MM.1S (cell line): ENCODE measurements at regions not wholly inside any gene's neighbourhood (a gene's known extent, or its start where the extent isn't known, plus 50 kb on each side); places are given as distances from the start of the nearest gene placed in this dataset.

Experiments
- DNase-seq: peaks from one replicate; pipeline ENCODE4 v3.0.0-alpha.2; 2015
- H2AFZ ChIP-seq: fragments of 300-600 bp; sonication (generic); 2 replicates; pipeline ENCODE4 v1.6.0; 2016; ENCODE audit warnings: antibody characterized with exemption, low read length
- H3F3A ChIP-seq: fragments of 300-600 bp; sonication (generic); 2 replicates; pipeline ENCODE4 v1.6.1; 2016; ENCODE audit warnings: mild to moderate bottlenecking, antibody characterized with exemption, low read length, moderate library complexity, mixed read lengths; ENCODE audit not compliant: insufficient read depth
- H3K27ac ChIP-seq: fragments of 300-600 bp; sonication (generic); 2 replicates; pipeline ENCODE4 v1.5.1; 2016; ENCODE audit warnings: mild to moderate bottlenecking, low read length
- H3K27me3 ChIP-seq: fragments of 300-600 bp; sonication (generic); replicated peaks from 2 replicates; pipeline ENCODE4 v1.6.0; 2016; ENCODE audit warnings: low read length; ENCODE audit not compliant: insufficient read depth
- H3K36me3 ChIP-seq: fragments of 300-600 bp; sonication (generic); replicated peaks from 2 replicates; pipeline ENCODE4 v1.6.1; 2016; ENCODE audit warnings: mild to moderate bottlenecking, low read length, mixed read lengths; ENCODE audit not compliant: insufficient read depth
- H3K4me1 ChIP-seq: fragments of 300-600 bp; sonication (generic); 2 replicates; pipeline ENCODE4 v1.6.1; 2016; ENCODE audit warnings: low read length, mixed read lengths
- H3K4me2 ChIP-seq: fragments of 300-600 bp; sonication (generic); 2 replicates; pipeline ENCODE4 v1.6.0; 2016; ENCODE audit warnings: low read depth, low read length
- H3K4me3 ChIP-seq: fragments of 300-600 bp; sonication (generic); 2 replicates; pipeline ENCODE4 v1.5.1; 2016; ENCODE audit warnings: low read length, mixed read lengths
- H3K79me2 ChIP-seq: fragments of 300-600 bp; sonication (generic); 2 replicates; pipeline ENCODE4 v1.6.1; 2016; ENCODE audit warnings: mixed run types, low read length, mixed read lengths
- H3K9ac ChIP-seq: fragments of 300-600 bp; sonication (generic); 2 replicates; pipeline ENCODE4 v1.6.1; 2016; ENCODE audit warnings: low read length, mixed read lengths
- H3K9me2 ChIP-seq: fragments of 300-600 bp; sonication (generic); replicated peaks from 2 replicates; pipeline ENCODE4 v1.6.1; 2016; ENCODE audit warnings: mild to moderate bottlenecking, low read length, mixed read lengths; ENCODE audit not compliant: insufficient read depth
- H3K9me3 ChIP-seq: fragments of 300-600 bp; sonication (generic); replicated peaks from 2 replicates; pipeline ENCODE4 v1.6.1; 2016; ENCODE audit warnings: mild to moderate bottlenecking, low read length, mixed read lengths; ENCODE audit not compliant: insufficient read depth
- H4K20me1 ChIP-seq: fragments of 300-600 bp; sonication (generic); 2 replicates; pipeline ENCODE4 v1.6.1; 2016; ENCODE audit warnings: mild to moderate bottlenecking, low read length, moderate library complexity, mixed read lengths; ENCODE audit not compliant: insufficient read depth
- CTCF ChIP-seq: fragments of 300-600 bp; sonication (generic); IDR thresholded peaks from 2 replicates; pipeline ENCODE4 v1.5.1; 2016; ENCODE audit warnings: antibody characterized with exemption, low read length, mixed read lengths
- EZH2 ChIP-seq: fragments of 300-600 bp; sonication (generic); optimal IDR thresholded peaks from 2 replicates; pipeline ENCODE3; 2017; ENCODE audit warnings: low read depth, mild to moderate bottlenecking, antibody characterized with exemption, low read length, mixed read lengths
- EZH2phosphoT487 ChIP-seq: fragments of 300-600 bp; sonication (generic); IDR thresholded peaks from 2 replicates; pipeline ENCODE4 v1.6.1; 2018; ENCODE audit warnings: antibody characterized with exemption, low read length

DNA sequence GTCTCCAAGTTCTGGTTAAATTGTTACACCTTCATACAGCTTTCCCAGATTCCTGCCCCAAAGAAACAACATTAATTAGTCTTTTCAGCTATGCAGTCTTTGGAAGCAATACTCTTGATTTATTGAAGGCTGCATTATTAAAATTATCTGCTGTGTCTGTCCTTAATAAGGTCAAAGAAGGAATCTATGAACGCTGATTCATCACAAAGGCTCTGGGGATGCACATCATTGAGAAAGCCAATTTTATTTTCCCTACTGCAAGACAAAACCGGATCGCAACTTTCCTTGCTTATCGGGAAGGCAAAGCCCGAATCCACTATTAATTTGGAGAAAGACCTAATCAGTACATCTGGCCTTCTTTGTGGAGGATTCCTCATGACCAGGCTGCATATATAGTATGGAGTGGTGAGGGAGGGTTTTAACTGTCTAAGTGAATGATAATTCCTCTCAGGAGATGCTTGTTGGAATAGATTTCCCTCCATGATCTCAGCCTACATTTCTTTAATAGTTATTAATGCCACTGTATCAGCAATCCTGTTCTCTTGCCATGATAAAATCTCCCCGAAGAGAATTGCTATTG, 224.6 kb downstream of the PIK3C3 start:
- Histone ChIP-seq H3K9me2 (no peaks in the 10 kb centered on the region), H3K4me1 (no peaks in the 10 kb centered on the region), H3K4me3 (no peak overlapping the region), H3K9ac (no peak overlapping the region), H3K9me3 (no peaks in the 10 kb centered on the region), H3K27me3 (no peaks in the 10 kb centered on the region), H2AFZ (no peak overlapping the region), H3F3A (no peaks in the 10 kb centered on the region), H4K20me1 (no peaks in the 10 kb centered on the region), H3K4me2 (no peak overlapping the region), H3K27ac (no peak overlapping the region), H3K79me2 (no peaks in the 10 kb centered on the region), H3K36me3 (no peaks in the 10 kb centered on the region)
- TF ChIP-seq EZH2 (no peak), CTCF (no peak), EZH2phosphoT487 (no peak)
- DNase-seq, result no peak

GRCh38 chr18:42181474-42181873, 226.4 kb downstream of the PIK3C3 start:
- no peaks in the 10 kb centered on the region for H3K4me1 ChIP-seq
- no peaks in the 10 kb centered on the region for H4K20me1 ChIP-seq
- TF ChIP-seq EZH2, result no peak
- TF ChIP-seq EZH2phosphoT487, result no peak
- no peak for TF ChIP-seq CTCF
- no peaks in the 10 kb centered on the region for H3K36me3 ChIP-seq
- H3F3A ChIP-seq, result no peaks in the 10 kb centered on the region
- DNase-seq, result no peak
- no peaks in the 10 kb centered on the region for H3K9me3 ChIP-seq
- no peak overlapping the region for H3K4me2 ChIP-seq
- no peak overlapping the region for H3K4me3 ChIP-seq
- H3K9me2 ChIP-seq, result no peaks in the 10 kb centered on the region
- no peaks in the 10 kb centered on the region for H3K79me2 ChIP-seq
- H3K9ac ChIP-seq, result no peak overlapping the region
- H2AFZ ChIP-seq, result no peak overlapping the region
- H3K27ac ChIP-seq, result no peak overlapping the region
- no peaks in the 10 kb centered on the region for H3K27me3 ChIP-seq

- TF ChIP-seq EZH2, result no peak
- no peak overlapping the region for H3K27ac ChIP-seq
- H3F3A ChIP-seq, result no peaks in the 10 kb centered on the region
Measured at GRCh38 chr18:42182728-42183700, 228.0 kb downstream of the PIK3C3 start.

More at GRCh38 chr18:42182728-42183700, 228.0 kb downstream of the PIK3C3 start:
- Histone ChIP-seq H4K20me1 (no peaks in the 10 kb centered on the region), H2AFZ (no peak overlapping the region), H3K4me1 (no peaks in the 10 kb centered on the region), H3K36me3 (no peaks in the 10 kb centered on the region), H3K79me2 (no peaks in the 10 kb centered on the region), H3K9ac (no peak overlapping the region), H3K27me3 (no peaks in the 10 kb centered on the region), H3K9me2 (no peaks in the 10 kb centered on the region), H3K4me2 (no peak overlapping the region), H3K4me3 (no peak overlapping the region), H3K9me3 (no peaks in the 10 kb centered on the region)
- no peak for DNase-seq
